SKM-1 treated with dmso at 0.1 percent for 144 hours (cell line): ENCODE measurements at regions not wholly inside any gene's neighbourhood (a gene's known extent, or its start where the extent isn't known, plus 50 kb on each side); places are given as distances from the start of the nearest gene placed in this dataset.
"Not testable (repeated sequence)": the region's sequence is repeated elsewhere in the genome, so short reads cannot be mapped to it uniquely, and the experiment has no call there.

ENCODE experiments used
- DNase-seq: peaks from one replicate; lab custom pipeline; 2025; ENCODE audit not compliant: unreplicated experiment; lab: John Stamatoyannopoulos, UW

GRCh38 chr18:8882632-8883408 is 177.5 kb downstream of the MTCL1 start:
- DNase-seq, result no peak

GRCh38 chr18:8883409-8883668 is 178.0 kb downstream of the MTCL1 start:
- no peak for DNase-seq

- not testable (repeated sequence) for DNase-seq
Observed at GRCh38 chr18:8887877-8888276, 182.5 kb downstream of the MTCL1 start.

DNA sequence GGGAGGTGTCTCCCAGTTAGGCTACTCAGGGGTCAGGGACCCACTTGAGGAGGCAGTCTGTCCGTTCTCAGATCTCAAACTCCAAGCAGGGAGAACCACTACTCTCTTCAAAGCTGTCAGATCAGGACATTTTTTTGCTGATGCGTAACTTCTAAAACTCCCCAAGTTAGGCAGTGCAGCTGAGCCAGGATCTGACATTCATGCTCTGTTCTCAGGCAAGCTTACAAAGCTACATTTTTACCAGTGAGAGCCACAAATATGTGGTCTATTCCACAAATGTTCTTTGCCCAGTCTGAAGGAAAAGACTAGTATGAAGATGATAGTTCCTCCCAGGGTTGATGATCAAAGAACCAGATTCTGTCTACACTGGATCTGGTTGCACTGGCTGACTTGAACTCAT is 184.1 kb downstream of the MTCL1 start:
- no peak for DNase-seq

GRCh38 chr18:8890503-8890902 is 185.1 kb downstream of the MTCL1 start:
- DNase-seq, result not testable (repeated sequence)

- DNase-seq, result no peak
Observed at GRCh38 chr18:8890957-8891464, 185.7 kb downstream of the MTCL1 start.

GRCh38 chr18:8893221-8893620 is 187.9 kb downstream of the MTCL1 start:
- DNase-seq, result no peak

- DNase-seq, result no peak
Observed at GRCh38 chr18:8893628-8894231, 188.4 kb downstream of the MTCL1 start.

DNA sequence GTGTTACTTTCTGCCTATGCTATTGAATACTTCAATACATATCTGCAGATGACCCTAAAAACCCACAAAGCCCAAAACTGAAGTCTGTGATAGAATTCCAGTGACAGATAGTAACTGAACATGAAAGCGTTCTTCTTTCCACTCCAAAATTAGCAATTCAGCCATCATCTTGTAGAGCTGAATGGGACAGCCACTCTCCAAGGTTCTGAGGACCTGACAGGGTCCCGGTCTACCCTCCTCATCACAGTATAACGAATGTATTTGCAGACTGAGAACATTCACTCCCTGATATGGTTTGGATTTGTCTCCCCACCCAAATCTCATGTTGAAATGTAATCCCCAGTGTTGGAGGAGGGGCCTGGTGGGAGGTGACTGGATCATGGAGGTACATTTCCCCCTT is 189.5 kb downstream of the MTCL1 start:
- no peak for DNase-seq

GRCh38 chr18:8895341-8895740 is 190.0 kb downstream of the MTCL1 start:
- DNase-seq, result no peak

- no peak for DNase-seq
Observed at GRCh38 chr18:8895987-8896619, 190.7 kb downstream of the MTCL1 start.

- no peak for DNase-seq
Observed at GRCh38 chr18:8899000-8899399, 193.6 kb downstream of the MTCL1 start.

DNA sequence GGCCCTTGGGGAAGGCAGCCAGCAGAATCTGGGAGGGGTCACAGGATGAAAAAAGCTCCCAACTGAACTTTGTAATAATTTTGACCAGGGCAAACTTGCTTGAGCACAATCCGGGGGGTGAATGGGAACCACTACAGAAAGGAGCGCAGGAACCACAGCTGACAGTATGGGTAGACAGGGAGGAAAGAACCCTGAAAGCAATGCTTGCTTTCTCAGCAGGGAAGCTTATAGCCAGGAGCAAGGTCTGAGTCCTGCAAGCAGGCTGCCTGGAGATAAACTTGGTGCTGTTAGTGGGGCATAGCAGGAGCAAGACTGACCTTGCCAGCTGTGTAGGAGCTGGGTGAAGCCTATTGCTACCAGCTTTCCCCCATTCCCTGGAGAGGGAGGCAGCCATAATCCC is 195.2 kb downstream of the MTCL1 start:
- DNase-seq, result no peak

GRCh38 chr18:8901019-8901418 is 195.7 kb downstream of the MTCL1 start:
- DNase-seq, result no peak

DNA sequence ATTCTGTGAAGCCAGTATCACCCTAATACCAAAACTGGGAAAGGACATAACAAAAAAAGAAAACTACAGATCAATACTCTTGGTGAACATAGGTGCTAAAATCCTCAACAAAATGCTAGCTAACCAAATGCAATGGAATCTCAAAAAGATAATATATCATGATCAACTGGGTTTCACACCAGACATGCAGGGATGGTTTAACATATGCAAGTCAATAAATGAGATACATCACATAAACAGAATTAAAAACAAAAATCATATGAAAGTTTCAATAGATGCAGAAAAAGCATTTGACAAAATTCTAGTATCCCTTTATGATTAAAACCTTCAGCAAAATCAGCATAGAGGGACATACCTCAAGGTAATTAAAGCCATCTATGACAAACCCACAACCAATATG is 198.2 kb upstream of the NDUFV2 start:
- no peak for DNase-seq

GRCh38 chr18:8908792-8909510 is 193.5 kb upstream of the NDUFV2 start:
- DNase-seq, result no peak

DNA sequence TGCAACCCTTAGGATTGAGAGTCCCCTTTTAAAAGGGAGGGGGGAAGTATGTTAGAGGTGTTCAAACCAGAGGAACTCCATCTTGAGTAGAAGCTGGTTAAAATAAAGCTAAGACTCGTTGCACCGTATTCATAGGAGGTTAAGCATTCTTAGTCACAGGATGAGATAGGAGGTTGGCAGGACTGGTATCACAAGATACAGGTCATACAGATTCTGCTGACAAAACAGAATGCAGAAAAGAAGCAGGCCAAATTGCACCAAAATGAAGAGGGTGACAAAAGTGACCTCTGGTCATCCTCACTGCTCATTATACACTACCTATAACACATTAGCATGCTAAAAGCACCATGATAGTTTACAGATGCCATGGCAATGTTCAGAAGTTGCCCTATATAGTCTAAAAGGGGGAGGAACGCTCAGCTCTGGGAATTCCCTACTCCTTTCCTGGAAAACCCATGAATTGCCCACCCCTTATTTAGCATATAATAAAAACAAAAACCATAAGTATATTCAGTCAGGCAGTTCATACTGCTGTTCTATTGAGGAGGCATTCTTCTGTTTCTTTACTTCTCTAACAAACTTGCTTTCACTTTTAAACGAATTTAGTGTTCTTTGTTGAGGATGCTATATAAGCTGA is 192.2 kb upstream of the NDUFV2 start:
- no peak for DNase-seq

DNA sequence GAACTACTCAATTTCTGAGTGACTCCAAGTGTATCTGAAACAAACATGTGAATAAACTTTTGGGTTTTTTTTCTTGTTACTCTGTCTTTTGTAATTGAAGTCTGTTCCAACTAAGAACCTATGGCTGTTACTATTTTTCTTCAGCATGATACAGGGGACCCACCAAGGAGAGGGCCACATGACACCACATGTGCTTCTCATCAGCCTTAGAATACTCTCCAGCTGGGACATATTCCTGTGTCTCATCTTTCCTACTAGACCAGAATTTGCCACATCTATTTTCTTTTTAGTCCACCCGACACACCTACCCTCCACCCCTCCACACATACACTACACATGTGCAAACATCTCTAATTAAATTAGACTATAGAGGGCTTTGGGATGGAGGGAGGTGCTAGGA is 191.7 kb upstream of the NDUFV2 start:
- no peak for DNase-seq

DNA sequence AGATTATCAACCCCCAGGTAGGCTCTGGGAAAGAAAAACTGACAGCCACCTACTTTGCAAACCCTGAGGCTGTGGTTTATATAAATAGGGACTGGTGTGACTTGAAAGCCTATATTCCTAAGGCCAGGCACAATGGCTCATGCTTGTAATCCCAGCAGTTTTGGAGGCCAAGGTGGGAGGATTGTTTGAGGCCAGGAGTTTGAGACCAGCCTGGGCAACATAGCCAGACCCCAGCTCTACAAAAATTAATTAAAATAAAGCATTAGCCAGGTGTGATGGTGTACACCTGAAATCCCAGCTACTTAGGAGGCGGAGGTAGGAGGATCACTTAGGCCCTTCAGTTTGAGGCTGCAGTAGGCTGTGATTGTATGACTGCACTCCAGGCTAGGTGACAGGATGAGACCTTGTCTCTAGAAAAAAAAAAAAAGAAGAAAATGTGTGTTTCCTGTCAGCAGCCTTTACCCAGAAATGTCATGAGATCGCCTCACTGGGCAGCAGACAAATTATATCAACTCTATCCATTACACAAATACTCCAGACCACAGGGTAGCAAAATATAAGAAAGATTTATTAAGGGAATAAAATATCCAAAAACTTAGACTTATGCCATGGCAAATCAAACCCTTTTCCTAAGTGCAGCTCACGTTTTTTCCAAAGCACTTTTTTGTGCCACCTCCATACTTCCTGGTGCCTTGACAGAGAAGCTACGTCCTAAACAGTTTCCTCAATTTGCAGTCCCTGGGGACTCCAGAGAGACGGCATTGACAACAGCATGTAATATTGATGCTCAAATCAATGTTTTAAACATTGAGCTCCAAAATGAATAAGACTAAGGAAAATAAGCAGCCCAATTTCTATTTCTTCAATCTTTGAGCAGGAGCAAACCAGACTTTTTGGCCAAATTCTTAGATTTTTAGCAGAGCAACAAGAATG is 190.8 kb upstream of the NDUFV2 start:
- DNase-seq, result no peak
